Inferior parietal cortex (tissue), 1 donor: ENCODE measurements at regions not wholly inside any gene's neighbourhood (a gene's known extent, or its start where the extent isn't known, plus 50 kb on each side); places are given as distances from the start of the nearest gene placed in this dataset.
"Not testable (repeated sequence)": the region's sequence is repeated elsewhere in the genome, so short reads cannot be mapped to it uniquely, and the experiment has no call there.

ENCODE experiments used
- DNase-seq: peaks from one replicate; pipeline ENCODE4 v3.0.0-alpha.2; 2016; ENCODE audit errors: extremely low spot score

- DNase-seq, result not testable (repeated sequence)
These were observed 291.3 kb upstream of the PLGLB2 start for GRCh38 chr2:87456477-87457128.

GRCh38 chr2:87457129-87457499 lies 290.8 kb upstream of the PLGLB2 start:
- not testable (repeated sequence) for DNase-seq

GRCh38 chr2:87458938-87459337 lies 288.9 kb upstream of the PLGLB2 start:
- DNase-seq, result not testable (repeated sequence)

GRCh38 chr2:87460104-87460503 lies 287.8 kb upstream of the PLGLB2 start:
- not testable (repeated sequence) for DNase-seq

GRCh38 chr2:87460662-87461061 lies 287.2 kb upstream of the PLGLB2 start:
- not testable (repeated sequence) for DNase-seq

GRCh38 chr2:87461671-87462070 lies 286.2 kb upstream of the PLGLB2 start:
- DNase-seq, result not testable (repeated sequence)

GRCh38 chr2:87464219-87464618 lies 283.7 kb upstream of the PLGLB2 start:
- DNase-seq, result not testable (repeated sequence)

- DNase-seq, result not testable (repeated sequence)
These were observed 282.2 kb upstream of the PLGLB2 start for GRCh38 chr2:87465730-87466129.

- DNase-seq, result not testable (repeated sequence)
These were observed 281.2 kb upstream of the PLGLB2 start for GRCh38 chr2:87466591-87467120.

- DNase-seq, result not testable (repeated sequence)
These were observed 279.4 kb upstream of the PLGLB2 start for GRCh38 chr2:87468429-87468981.

GRCh38 chr2:87469180-87470151 lies 278.4 kb upstream of the PLGLB2 start:
- DNase-seq, result not testable (repeated sequence)

- DNase-seq, result not testable (repeated sequence)
These were observed 277.2 kb upstream of the PLGLB2 start for GRCh38 chr2:87470381-87471380.

GRCh38 chr2:87471478-87471877 lies 276.4 kb upstream of the PLGLB2 start:
- not testable (repeated sequence) for DNase-seq

- not testable (repeated sequence) for DNase-seq
These were observed 271.5 kb upstream of the PLGLB2 start for GRCh38 chr2:87476223-87476872.

GRCh38 chr2:87476936-87477335 lies 271.0 kb upstream of the PLGLB2 start:
- DNase-seq, result not testable (repeated sequence)

- not testable (repeated sequence) for DNase-seq
These were observed 270.0 kb upstream of the PLGLB2 start for GRCh38 chr2:87477669-87478428.

GRCh38 chr2:87478911-87479310 lies 269.0 kb upstream of the PLGLB2 start:
- DNase-seq, result not testable (repeated sequence)

GRCh38 chr2:87483093-87483680 lies 264.7 kb upstream of the PLGLB2 start:
- DNase-seq, result not testable (repeated sequence)

- not testable (repeated sequence) for DNase-seq
These were observed 263.5 kb upstream of the PLGLB2 start for GRCh38 chr2:87484363-87484762.
